HG02798 (cell line): ENCODE measurements at regions not wholly inside any gene's neighbourhood (a gene's known extent, or its start where the extent isn't known, plus 50 kb on each side); places are given as distances from the start of the nearest gene placed in this dataset.

Experiments used
- ATAC-seq: cut with Tn5 transposase; IDR thresholded peaks from one replicate; pipeline ENCODE4 v1.9.1; 2021; ENCODE audit warnings: mild to moderate bottlenecking; ENCODE audit not compliant: unreplicated experiment, poor library complexity

DNA sequence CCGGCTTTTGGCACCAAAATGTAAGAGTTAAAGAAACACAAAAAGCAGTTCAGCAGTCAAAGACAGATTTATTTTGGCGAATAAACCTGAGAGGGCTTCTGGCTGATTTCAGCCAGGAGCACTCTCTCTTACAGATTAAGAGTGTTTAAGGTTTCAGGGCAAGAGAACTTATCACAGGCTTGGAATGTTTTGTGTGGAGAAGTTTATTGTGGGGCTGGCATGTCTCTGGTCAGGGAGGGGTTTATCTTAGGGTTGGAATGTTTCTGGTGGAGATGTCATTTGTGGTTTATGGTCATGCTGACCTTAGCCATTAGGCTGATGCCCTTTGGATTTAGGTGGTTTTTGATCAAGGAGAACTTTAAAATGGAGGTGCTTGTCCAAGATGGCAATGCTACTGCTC lies 622.3 kb upstream of the PTPRD start:
- ATAC-seq: no peak

DNA sequence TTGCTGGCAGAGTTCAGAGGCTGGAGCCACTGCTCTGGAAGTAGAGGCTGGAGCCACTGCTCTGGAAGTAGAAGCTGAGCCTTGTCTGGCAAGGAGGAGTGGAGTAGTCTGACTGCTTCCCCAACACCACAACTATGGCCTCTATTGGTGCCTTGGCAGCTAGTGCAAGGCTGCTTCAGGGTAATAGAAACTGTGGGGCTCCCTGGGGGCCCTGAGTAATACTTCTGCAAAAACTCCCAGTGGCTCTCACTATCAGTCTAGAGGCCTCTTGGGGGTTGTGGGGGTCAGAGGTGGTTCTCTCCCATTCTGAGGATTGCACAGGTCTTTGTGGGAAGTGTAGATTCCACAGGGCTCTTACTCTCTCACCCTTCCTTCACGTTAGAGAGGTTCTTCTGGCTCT lies 629.0 kb upstream of the PTPRD start:
- no peak for ATAC-seq

DNA sequence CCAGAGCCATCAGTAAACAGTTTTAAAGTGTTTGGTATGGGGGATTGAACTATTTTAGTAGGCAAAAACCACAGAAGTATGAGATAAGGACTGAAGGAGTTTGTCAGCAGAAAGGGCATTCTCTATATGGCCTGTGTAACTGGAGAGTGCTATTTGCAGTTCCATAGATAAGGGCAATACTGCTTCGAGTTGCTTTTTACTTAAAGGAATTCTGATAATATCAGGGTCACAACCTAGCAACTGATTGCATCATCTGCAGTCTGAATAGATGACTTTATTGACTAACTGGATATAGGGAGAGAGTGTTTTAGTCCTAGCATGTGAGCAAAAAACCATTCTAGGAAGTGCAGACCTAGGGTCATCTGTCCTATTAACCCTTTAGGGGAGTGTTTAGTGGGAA lies 645.2 kb upstream of the PTPRD start:
- ATAC-seq: no peak

DNA sequence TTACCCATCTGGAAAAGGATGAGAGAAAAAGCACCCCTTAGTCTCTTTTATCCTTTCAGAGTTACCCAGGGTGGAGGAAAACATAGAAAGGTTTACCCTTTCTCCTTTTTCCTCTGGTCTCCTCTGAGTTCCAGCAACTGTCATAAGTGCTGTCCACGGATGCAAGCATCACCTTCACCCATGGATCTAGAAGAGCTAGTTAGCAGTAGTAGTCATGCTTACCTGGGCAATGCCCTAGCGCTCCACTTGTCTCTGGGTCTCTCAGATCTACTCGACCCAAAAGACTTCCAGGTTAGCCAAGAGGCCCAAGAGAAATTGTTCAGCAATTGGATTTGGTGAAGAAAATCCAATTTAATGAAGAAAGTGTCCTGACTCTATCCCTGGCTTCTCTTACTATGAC lies 656.2 kb upstream of the PTPRD start:
- no peak for ATAC-seq

DNA sequence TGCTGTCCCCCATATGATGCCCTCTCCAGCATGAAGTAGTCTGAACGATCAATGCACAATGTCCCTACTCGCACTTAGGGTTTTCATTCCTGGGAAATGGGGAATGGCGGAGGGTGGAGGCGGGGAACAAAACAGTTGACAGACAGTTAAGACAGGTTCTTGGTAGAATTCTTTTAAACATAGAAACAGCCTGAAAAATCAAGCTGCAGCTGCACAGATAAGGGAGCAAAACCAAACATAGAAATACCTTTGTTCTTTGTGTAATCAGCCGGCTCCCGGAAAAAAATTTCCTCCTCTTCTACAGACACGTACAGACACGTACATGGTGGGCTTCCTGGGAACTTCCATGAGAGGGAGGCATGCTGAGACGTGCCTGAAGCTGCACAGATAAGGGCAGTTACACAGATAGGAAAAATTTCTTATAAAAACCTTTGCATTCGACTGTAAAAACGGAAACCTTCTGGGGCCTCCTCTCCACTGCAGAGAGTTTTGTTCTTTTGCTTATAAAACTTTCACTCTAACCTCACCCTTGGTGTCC lies 662.4 kb upstream of the PTPRD start:
- ATAC-seq: no peak

DNA sequence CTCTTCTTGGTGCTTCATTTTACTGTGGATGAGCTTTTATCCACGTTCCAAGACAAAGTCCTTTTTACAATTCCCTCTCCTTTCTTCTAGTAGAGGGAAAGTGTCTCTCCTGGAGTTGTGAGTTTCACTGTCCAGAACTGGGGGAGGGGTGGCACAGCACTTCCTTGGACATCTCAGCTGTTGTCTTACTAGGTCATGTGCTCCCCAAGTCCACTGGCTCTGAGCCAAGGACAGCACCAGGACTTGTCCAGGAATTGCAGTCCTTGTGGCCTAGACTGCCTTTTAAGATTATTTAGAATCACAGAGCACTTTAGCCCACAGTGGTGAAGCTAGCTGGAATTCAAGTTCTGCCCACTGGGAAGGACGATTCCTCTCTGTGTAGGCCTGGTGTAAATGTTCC lies 700.2 kb upstream of the PTPRD start:
- ATAC-seq: no peak

DNA sequence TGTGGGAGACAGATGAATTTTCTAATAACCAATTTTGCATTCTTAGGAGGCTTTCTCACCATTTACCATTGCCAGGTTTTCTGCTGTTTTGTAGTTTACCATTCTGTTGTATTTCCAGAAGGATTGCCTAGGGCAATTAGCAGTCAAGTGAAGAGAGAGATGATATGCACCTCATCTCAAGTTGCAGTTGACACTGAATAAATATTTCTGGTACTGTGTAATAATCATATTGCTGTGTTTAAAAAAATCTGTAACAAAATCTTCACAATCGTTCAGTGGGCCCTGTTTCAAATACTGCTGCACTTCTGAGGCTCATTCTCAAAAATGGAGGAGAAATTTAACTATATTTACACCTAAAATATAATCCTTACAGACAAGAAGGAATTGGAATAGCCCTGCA lies 706.1 kb upstream of the PTPRD start:
- ATAC-seq: no peak

DNA sequence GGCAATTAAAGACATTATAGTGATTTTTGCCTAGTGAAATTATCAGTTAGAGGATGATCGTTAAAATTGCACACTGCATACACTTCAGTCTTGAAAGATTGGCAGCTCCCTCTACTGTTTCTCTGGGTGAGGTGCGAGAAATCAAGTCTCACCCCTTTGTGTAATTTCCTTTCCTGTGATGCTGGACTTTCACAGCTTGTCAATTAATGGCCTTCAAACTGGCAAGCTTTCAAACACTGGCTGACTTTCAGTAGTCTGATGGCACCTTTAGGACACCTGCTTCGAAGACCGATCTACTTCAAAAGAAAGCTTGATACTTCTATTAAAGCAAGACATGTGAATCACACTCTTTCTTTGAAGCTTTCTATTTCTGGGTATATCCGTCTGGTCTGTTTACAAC lies 706.7 kb upstream of the PTPRD start:
- no peak for ATAC-seq

DNA sequence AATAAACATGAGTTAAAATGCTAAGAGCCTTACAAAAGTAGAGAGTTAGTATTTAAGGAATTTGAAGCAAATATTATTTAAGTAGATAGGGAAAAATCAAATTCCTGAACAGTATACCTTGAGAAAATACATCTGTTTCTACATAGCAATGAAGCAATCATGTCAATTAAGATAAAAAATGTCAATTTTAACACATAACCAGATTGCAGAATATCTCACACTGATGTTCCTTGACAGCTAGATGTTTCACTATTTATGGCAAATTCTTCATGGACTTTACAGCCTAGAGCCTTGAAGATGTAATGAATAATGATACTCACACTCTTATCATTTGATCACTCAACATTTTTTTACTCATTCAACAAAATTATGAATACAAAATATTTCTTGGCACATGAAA lies 708.2 kb upstream of the PTPRD start:
- no peak for ATAC-seq

DNA sequence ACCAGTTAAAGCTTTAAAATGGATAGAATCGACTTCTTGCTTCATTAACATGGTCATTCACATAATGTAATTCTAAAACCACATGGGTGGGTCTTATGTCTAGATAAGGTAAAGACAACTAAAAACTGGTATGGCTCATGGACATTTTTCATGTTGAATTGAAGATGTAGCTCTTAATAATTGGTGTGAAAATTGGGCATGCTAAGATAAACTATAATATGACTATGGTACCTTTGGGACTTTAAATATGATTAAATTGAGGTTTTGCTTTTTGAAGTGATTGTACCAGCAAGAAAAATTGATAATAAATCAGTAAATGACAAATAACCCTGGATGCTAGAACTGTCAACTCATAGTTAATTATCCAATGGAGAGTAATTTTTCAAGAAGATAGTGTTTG lies 710.7 kb upstream of the PTPRD start:
- ATAC-seq: no peak

DNA sequence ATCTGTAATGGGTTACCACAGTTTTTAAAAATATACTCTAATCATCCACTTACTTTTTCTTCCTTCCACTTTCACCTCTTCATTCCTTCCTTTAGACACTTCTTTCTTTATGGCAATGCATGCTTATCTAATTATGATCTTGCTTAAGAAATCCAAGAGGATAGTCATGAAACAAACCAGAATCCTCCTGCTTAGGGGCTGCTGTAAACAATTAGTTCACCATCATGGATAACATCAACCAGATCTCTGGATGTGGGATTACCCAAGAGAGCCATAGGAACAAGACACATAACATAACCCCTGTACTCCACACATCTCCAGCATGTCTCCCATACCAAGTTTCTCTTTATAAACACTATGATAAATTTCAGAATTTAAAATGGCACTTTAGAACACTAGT lies 713.4 kb upstream of the PTPRD start:
- ATAC-seq: no peak

DNA sequence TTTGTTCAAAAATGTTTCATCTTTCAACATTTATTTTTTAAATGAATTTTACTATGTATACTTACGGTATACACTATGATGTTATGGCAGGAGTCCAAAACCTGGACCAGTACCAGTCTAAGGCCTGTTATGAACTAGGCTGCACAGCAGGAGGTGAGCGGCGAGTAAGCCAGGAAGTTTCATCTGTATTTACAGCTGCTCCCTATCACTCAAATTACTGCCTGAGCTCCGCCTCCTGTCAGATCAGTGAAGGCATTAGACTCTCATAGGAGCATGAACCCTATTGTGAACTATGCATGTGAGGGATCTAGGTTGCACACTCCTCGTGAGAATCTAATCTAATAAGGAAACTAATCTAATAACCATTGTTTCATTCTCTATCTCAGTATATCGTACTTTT lies 715.5 kb upstream of the PTPRD start:
- ATAC-seq: no peak

DNA sequence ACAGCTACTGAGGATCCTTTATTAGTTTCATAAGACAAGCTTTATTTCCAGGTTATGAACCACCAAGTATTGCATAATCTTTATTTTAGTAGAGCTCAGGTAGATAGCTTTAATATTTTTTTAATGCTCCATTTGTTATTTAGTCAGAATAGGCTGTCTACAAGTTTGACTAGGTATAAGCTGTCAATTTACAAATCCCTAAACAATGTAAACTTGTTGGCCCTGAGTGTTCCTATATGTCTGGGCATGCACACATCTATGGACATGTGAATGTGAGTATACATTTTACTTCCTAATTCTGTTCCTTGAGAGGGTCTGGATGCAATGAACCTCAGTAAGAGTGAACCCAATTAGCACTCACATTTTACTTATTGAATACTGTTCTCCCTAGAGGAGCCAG lies 722.2 kb upstream of the PTPRD start:
- ATAC-seq: no peak

DNA sequence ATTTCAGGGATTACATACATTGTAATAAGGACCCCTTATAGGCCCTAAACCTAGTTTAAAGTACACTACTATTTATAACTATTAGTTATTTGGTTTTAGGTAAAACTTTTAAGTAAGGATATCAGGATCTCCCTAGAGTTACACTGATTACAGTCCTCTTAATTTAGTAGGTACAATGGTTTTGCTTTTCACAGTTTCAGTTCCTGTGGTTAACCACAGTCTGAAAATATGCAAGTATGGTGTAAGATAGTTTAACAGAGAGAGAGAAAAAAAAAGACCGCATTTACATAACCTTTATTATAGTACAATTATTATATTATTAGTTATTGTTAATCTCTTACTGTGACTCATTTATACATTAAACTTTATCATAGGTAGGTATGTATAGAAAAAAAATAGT lies 725.3 kb upstream of the PTPRD start:
- ATAC-seq: no peak

DNA sequence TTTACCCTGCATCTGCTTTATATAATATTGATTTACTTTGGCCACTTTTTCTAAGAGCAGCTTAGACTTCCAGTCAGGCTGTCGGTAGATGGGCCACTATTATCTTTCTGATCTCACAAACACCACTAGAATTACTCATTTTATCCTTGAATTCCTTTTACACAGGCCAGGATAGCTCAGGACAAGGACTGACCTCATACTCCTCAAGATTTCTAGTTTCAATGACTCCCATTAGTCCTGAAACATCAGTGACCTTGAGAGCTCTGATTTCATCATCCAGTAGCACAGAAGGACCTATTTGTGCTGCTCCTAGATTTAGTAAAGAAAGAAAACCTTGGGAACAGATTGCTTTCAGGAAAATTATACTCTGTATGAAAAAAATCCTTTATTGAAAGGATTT lies 727.9 kb upstream of the PTPRD start:
- ATAC-seq: no peak

DNA sequence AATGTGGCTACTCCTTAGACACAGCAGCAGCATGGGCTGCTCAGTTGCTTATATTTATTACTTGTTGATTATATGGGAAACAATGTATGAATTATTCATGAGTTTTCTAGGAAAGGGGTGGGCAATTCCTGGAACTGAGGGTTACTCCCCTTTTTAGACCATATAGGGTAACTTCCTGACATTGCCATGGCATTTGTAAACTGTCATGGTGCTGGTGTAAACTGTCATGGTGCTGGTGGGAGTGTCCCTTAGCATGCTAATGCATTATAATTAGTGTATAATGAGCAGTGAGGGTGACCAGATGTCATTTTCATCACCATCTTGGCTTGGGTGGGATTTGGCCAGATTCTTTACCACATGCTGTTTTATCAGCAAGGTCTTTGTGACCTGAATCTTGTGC lies 734.6 kb upstream of the PTPRD start:
- ATAC-seq: no peak

DNA sequence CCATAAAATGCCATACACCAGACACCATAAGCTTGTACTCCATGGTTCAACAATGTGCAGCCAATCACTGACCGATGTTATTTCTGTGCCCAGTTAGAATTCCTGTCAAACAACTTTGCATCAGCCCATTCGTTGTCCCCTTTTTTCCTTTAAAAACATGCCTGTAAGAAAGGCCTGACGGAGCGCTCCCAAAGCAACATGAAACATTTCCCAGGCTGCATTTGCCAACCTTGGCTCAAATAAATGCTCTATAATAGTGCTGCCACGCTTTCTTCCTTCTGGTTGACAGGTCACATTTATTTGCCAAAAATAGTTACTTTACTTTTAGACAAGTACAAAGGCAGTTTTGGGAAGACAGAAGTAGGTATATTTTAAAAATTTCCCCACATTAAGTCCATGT lies 735.6 kb upstream of the PTPRD start:
- no peak for ATAC-seq

DNA sequence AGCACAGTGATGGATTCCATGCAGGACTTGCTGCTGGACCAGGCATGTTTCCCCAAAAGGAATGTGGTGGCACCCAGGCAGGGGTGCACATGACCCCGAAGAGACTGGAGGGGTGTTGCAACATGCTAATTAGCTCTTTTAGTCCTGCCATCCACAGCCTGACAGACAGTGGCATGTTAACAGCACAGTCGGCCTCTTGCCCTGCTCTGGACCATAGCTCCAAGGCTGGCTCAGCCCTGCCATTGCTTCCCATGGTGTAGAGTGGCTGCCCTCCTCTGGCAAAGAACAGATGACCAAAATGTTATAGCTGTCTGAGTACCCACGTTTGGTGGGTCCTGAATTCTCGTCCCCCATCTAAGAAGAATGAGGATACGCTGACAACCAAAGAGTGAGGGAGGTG lies 736.4 kb upstream of the PTPRD start:
- no peak for ATAC-seq

DNA sequence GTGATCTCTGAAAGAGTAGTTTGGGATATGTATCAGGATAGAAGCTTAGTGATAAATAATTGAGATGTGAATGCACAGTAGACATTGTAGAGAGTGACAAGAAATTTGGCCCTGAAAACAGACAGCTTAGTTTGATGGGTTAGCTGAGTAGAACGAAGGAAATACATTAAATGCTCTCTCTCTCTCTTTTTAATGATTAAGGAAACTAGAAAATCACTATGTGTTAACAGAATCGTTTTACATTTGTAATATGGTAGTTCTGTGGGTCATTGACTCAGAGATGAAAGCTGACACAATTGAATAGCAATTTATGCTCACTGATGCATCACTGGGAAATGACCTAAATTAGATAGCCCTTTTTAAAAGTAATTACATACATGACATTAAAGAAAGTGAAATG lies 739.8 kb upstream of the PTPRD start:
- ATAC-seq: no peak

DNA sequence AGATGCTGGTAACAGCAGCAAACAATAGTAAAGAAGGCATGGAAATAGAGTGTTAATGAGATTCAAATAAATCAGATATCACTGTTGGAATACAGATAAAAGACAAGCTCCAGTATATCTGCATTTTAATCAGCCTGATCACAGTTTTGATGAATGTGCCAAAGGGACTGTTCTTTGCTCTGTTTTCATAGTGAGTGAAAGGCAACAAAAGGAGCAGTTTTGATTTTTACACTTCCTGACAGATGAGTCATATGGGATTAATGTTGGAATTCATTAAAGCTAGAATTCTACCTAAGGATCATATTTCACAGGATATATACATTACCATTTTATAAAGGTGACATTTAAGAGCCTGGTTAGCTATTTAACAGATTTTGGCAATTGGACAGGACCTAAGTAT lies 743.3 kb upstream of the PTPRD start:
- no peak for ATAC-seq

DNA sequence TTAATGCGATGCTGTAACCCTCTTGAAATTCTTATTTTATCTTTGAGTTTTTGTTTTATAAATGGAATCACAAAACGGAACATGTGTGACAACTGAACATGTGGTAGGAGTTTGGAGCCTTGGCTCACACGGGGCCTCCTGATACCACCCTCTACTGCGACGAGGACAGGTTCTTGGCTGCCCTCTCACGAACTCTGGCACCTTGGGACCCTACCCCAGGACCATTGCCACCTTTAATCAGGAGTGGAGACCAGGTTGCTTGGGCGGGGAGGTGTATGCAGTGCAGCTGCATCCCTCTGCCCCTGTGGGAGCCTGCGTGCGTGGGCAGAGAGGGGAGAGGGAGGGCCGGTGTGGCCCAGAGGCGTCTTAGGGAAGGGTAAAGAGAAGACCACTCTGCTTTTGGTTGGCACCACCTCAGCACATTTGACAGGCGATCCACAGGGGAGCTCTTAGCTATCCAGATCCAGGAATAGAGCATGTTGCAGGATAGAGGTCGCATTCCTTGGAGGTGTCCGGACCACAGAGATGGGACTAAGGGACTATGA lies 753.9 kb upstream of the PTPRD start:
- no peak for ATAC-seq

DNA sequence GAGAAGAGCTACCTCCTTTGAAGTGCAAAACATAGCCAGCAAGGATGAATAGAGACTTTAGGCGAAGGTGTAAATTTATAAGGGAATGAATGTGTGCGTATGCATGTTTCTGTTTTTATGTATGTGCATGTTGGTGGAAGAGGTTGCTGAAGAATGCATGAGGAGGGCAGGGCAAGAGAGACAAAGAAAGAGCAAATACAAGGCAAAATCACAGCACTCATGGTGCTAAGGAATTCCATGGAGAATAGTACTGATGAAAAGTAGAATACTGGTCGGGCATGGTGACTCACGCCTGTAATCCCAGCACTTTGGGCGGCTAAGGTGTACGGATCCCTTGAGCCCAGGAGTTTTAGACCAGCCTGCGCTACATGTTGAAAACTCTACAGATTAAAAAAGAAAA lies 762.1 kb upstream of the PTPRD start:
- ATAC-seq: no peak

DNA sequence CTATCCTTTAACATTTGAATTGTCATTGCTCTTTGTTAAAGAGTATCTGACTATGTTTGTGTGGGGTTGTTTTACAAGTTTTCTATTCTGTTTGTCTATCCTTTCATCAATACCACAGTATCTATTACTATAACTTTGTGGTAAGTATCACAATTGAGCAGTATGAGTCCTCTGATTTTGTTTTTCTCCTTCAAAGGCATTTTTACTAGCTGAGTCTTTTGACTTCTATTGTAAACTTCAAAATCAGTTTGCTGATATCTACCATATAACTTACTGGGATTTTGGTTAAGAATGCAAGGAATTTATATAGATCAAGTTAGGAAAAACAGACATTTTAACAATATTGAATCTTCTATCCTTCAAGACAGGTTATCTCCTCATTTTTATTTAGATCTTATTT lies 789.8 kb upstream of the PTPRD start:
- no peak for ATAC-seq
